ENCODE measurements at regions not wholly inside any gene's neighbourhood (a gene's known extent, or its start where the extent isn't known, plus 50 kb on each side); places are given as distances from the start of the nearest gene placed in this dataset.

GRCh38 chr9:107065549-107065948 lies 202.6 kb downstream of the ZNF462 start:
- in situ Hi-C loops (cut with MboI; ENCODE audit: low sequenced_read_pairs) (no loop called here), intact Hi-C loops (cut with micrococcal nuclease) (no loop called here), dilution Hi-C loops (cut with HindIII; ENCODE audit: low sequenced_read_pairs, unreplicated experiment) (no loop called here)
- no TSS peak for BruUV-seq (replicated peaks)
- Histone ChIP-seq H3K27ac (ENCODE audit: insufficient read depth, low read length) (no peak overlapping the region), H3K4me3 (ENCODE audit: insufficient read depth, low read depth, low read length) (no peak overlapping the region), H4K5ac (ENCODE audit: low read depth, low read length) (no peak overlapping the region), H4K91ac (ENCODE audit: insufficient read depth, low read depth, low read length) (no peak overlapping the region), H2BK5ac (ENCODE audit: low read depth, low read length, poor library complexity, severe bottlenecking) (no peak overlapping the region), H3K79me1 (ENCODE audit: low read depth in 1 of 2, low read length in 2 of 2) (no peaks in the 10 kb centered on the region), H3K9me3 (ENCODE audit: control insufficient read depth, insufficient read depth, low read length) (no peaks in the 10 kb centered on the region), H3K9ac (ENCODE audit: low read depth, low read length) (no peak overlapping the region), H2AK5ac (ENCODE audit: low read depth, low read length) (no peak overlapping the region), H3K23ac (ENCODE audit: low read depth, low read length) (no peak overlapping the region), H3K4me2 (ENCODE audit: low read depth, low read length) (no peak overlapping the region), H2AFZ (replicated peaks; ENCODE audit: low read length, poor library complexity) (no peak overlapping the region), H2BK15ac (ENCODE audit: low read depth, low read length) (no peak overlapping the region), H2BK20ac (ENCODE audit: low read depth, low read length) (no peak overlapping the region), H4K8ac (ENCODE audit: low read depth in 2 of 2, low read length in 2 of 2) (no peak overlapping the region), H3K14ac (replicated peaks; ENCODE audit: low read depth, low read length) (no peak overlapping the region), H3K4ac (ENCODE audit: low read depth, low read length) (no peak overlapping the region), H3K36me3 (ENCODE audit: control insufficient read depth, insufficient read depth, low read length) (no peaks in the 10 kb centered on the region), H3K18ac (ENCODE audit: low read depth, low read length) (no peak overlapping the region), H3K27me3 (ENCODE audit: control insufficient read depth, insufficient read depth, low read length) (no peaks in the 10 kb centered on the region), H3K9me1 (ENCODE audit: insufficient read depth, low read length) (no peaks in the 10 kb centered on the region), H4K20me1 (ENCODE audit: insufficient read depth, low read length) (no peaks in the 10 kb centered on the region), H2AK9ac (replicated peaks; ENCODE audit: low read depth, low read length, poor library complexity) (no peak overlapping the region), H3K56ac (ENCODE audit: extremely low read depth, insufficient read depth, low read length) (no peak overlapping the region), H2BK120ac (ENCODE audit: low read depth, low read length) (no peak overlapping the region), H3K4me1 (ENCODE audit: control insufficient read depth, insufficient read depth, low read length) (no peaks in the 10 kb centered on the region)
- CTCF ChIA-PET: no interaction called here
- no peak for DNase-seq
- WGBS, 2 experiments (ENCODE audit: extremely low coverage in 2 of 2, insufficient read length in 1 of 2): no CpG with 5 or more reads among the region's 2 CpGs
- POLR2A ChIA-PET (ENCODE audit: unreplicated experiment): no interaction called here
- no peak for TF ChIP-seq RFX5 (IDR thresholded peaks at IDR 0.05; ENCODE audit: low read depth, low read length)
- TF ChIP-seq MAFK (IDR thresholded peaks at IDR 0.05; ENCODE audit: low read depth, low read length): no peak
- TF ChIP-seq POLR2A (IDR thresholded peaks at IDR 0.05; ENCODE audit: low read depth, low read length): no peak
- TF ChIP-seq RCOR1 (IDR thresholded peaks at IDR 0.05; ENCODE audit: insufficient replicate concordance, low read length): no peak
- TF ChIP-seq FOS (IDR thresholded peaks at IDR 0.05; ENCODE audit: low read depth, low read length): no peak
- no peak for TF ChIP-seq CEBPB (IDR thresholded peaks at IDR 0.05; ENCODE audit: low read depth, low read length)
- no peak for TF ChIP-seq BHLHE40 (IDR thresholded peaks at IDR 0.05; ENCODE audit: low read depth, low read length)
- no peak for TF ChIP-seq CHD1 (IDR thresholded peaks at IDR 0.05; ENCODE audit: low read depth, low read length)
- TF ChIP-seq CTCF (conservative IDR thresholded peaks at IDR 0.05; ENCODE audit: low read depth, low read length): no peak
- no peak for TF ChIP-seq NFE2L2 (IDR thresholded peaks at IDR 0.05; ENCODE audit: low read depth, low read length)
- no peak for TF ChIP-seq MAZ (IDR thresholded peaks at IDR 0.05; ENCODE audit: borderline replicate concordance, low read depth, low read length)
- no peak for TF ChIP-seq SMC3 (IDR thresholded peaks at IDR 0.05; ENCODE audit: low read depth, low read length)
- TF ChIP-seq USF2 (IDR thresholded peaks at IDR 0.05; ENCODE audit: low read depth, low read length): no peak
- no peak for TF ChIP-seq MXI1 (IDR thresholded peaks at IDR 0.05; ENCODE audit: borderline replicate concordance, low read depth, low read length)
- no peak for TF ChIP-seq RAD21 (IDR thresholded peaks at IDR 0.05; ENCODE audit: low read length)
- TF ChIP-seq ELK1 (IDR thresholded peaks at IDR 0.05; ENCODE audit: borderline replicate concordance, low read depth, low read length): no peak
- ATAC-seq (ENCODE audit: low read depth): no peak
